ENCODE measurements at regions not wholly inside any gene's neighbourhood (a gene's known extent, or its start where the extent isn't known, plus 50 kb on each side); places are given as distances from the start of the nearest gene placed in this dataset.

DNA sequence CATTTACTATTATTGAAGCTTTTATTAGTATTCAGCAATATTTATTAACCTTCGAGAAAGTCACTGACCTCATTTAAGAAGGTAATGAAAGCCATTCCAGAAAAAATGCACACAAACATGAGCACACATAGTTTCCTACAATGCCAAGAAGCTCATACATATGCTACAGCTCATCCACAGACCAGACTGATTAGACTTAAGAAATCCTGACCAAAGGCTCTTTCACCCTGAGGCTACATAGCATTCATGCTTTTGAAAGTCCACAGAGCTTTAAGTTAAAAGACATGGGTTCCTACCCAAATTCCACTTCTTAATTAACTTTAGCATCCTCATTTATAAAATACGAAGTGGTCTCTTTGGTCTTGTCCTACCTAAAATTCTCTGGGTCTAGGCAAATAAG lies 430.4 kb downstream of the TBC1D32 start:
- peaks cover 2% of the 10 kb centered on the region for H3K9me3 Mint-ChIP-seq (ENCODE audit: low read depth, unreplicated experiment)
- no peaks in the 10 kb centered on the region for H3K4me1 Mint-ChIP-seq (ENCODE audit: low read depth, unreplicated experiment)
- H3K4me3 Mint-ChIP-seq (ENCODE audit: low read depth, unreplicated experiment) = no peak overlapping the region
- intact Hi-C loops (cut with micrococcal nuclease; ENCODE audit: unreplicated experiment) = no loop called here
- H3K36me3 Mint-ChIP-seq (ENCODE audit: insufficient read depth, unreplicated experiment) = no peaks in the 10 kb centered on the region
- DNase-seq = no peak
- no peaks in the 10 kb centered on the region for H3K27me3 Mint-ChIP-seq (ENCODE audit: unreplicated experiment)
- TF ChIP-seq, protein P1, sequence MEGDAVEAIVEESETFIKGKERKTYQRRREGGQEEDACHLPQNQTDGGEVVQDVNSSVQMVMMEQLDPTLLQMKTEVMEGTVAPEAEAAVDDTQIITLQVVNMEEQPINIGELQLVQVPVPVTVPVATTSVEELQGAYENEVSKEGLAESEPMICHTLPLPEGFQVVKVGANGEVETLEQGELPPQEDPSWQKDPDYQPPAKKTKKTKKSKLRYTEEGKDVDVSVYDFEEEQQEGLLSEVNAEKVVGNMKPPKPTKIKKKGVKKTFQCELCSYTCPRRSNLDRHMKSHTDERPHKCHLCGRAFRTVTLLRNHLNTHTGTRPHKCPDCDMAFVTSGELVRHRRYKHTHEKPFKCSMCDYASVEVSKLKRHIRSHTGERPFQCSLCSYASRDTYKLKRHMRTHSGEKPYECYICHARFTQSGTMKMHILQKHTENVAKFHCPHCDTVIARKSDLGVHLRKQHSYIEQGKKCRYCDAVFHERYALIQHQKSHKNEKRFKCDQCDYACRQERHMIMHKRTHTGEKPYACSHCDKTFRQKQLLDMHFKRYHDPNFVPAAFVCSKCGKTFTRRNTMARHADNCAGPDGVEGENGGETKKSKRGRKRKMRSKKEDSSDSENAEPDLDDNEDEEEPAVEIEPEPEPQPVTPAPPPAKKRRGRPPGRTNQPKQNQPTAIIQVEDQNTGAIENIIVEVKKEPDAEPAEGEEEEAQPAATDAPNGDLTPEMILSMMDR (IDR thresholded peaks at IDR 0.05; ENCODE audit: unreplicated experiment) = no peak
- no TSS peak for BruUV-seq (replicated peaks)
- CTCF ChIA-PET = no interaction called here
- no peak overlapping the region for H3K27ac Mint-ChIP-seq (ENCODE audit: unreplicated experiment)

DNA sequence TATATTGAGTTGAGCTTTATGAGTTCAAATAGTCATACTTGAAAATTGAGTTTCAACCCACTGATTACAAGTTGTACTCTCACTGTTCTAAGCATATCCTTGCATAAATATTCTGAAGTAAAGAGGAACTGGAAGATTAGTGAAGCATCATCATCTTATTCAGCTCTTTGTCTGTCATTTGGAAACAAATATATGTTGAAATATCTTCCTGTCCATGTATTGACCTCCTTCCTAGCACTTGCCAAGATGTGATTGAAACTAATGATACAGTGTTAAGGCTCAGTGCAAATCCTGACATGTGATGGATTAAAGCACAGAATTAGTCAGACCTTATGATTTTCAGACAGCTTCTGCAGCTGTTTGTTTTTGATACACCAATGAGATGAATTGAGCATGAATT lies 434.3 kb downstream of the TBC1D32 start:
- intact Hi-C loops (cut with micrococcal nuclease; ENCODE audit: unreplicated experiment) = no loop called here
- H3K9me3 Mint-ChIP-seq (ENCODE audit: low read depth, unreplicated experiment) = peaks cover 3% of the 10 kb centered on the region
- BruUV-seq (replicated peaks) = no TSS peak

GRCh38 chr6:120894077-120894476 lies 440.2 kb downstream of the TBC1D32 start:
- H3K36me3 Mint-ChIP-seq (ENCODE audit: insufficient read depth, unreplicated experiment) = no peaks in the 10 kb centered on the region
- peak overlapping the region; percentile 20 for H3K27ac Mint-ChIP-seq (ENCODE audit: unreplicated experiment)
- TF ChIP-seq, protein P1 (IDR thresholded peaks at IDR 0.05; ENCODE audit: unreplicated experiment) = no peak
- peak; percentile 21 for DNase-seq
- no peak overlapping the region for H3K4me3 Mint-ChIP-seq (ENCODE audit: low read depth, unreplicated experiment)
- CTCF ChIA-PET = interaction anchor here (0.5 kb wide), 1 partner anchor 196 kb away, joined by 4 read pairs; no protein-coding TSS in a partner anchor
- intact Hi-C loops (cut with micrococcal nuclease; ENCODE audit: unreplicated experiment) = no loop called here
- H3K9me3 Mint-ChIP-seq (ENCODE audit: low read depth, unreplicated experiment) = peaks cover 17% of the 10 kb centered on the region
- no peaks in the 10 kb centered on the region for H3K27me3 Mint-ChIP-seq (ENCODE audit: unreplicated experiment)
- BruUV-seq (replicated peaks) = no TSS peak
- H3K4me1 Mint-ChIP-seq (ENCODE audit: low read depth, unreplicated experiment) = peaks cover 9% of the 10 kb centered on the region

More for the DNA sequence above, 434.3 kb downstream of the TBC1D32 start:
- DNase-seq = no peak
- Mint-ChIP-seq H3K36me3 (ENCODE audit: insufficient read depth, unreplicated experiment) (no peaks in the 10 kb centered on the region), H3K27ac (ENCODE audit: unreplicated experiment) (no peak overlapping the region), H3K4me1 (ENCODE audit: low read depth, unreplicated experiment) (no peaks in the 10 kb centered on the region), H3K4me3 (ENCODE audit: low read depth, unreplicated experiment) (no peak overlapping the region), H3K27me3 (ENCODE audit: unreplicated experiment) (no peaks in the 10 kb centered on the region)
- TF ChIP-seq, protein P1 (IDR thresholded peaks at IDR 0.05; ENCODE audit: unreplicated experiment) = no peak
- CTCF ChIA-PET = no interaction called here

DNA sequence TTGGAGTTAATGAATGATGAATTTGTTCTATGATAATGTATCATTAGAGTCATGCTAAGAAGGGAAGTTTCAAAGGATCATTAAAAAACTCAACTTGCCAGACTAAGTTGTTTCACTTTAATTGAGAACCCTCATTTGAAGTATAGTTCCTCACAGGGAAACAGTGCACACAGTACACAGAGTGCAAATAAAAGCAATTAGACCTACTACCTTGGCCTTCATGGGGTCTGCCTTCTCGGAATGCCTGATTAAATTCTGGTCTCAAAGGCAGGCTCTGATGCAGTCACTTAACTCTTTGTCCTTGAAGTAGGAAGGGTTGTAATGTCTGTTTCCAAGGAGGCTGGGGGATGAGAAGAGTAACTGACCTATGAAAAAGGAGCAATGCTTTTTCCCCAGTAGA lies 457.3 kb downstream of the TBC1D32 start:
- CTCF ChIA-PET = no interaction called here
- no peak for DNase-seq
- no peaks in the 10 kb centered on the region for H3K36me3 Mint-ChIP-seq (ENCODE audit: insufficient read depth, unreplicated experiment)
- no peaks in the 10 kb centered on the region for H3K27me3 Mint-ChIP-seq (ENCODE audit: unreplicated experiment)
- no peaks in the 10 kb centered on the region for H3K4me1 Mint-ChIP-seq (ENCODE audit: low read depth, unreplicated experiment)
- H3K27ac Mint-ChIP-seq (ENCODE audit: unreplicated experiment) = no peak overlapping the region
- TF ChIP-seq, protein P1 (IDR thresholded peaks at IDR 0.05; ENCODE audit: unreplicated experiment) = no peak
- H3K9me3 Mint-ChIP-seq (ENCODE audit: low read depth, unreplicated experiment) = peaks cover 6% of the 10 kb centered on the region
- BruUV-seq (replicated peaks) = no TSS peak
- no peak overlapping the region for H3K4me3 Mint-ChIP-seq (ENCODE audit: low read depth, unreplicated experiment)
- intact Hi-C loops (cut with micrococcal nuclease; ENCODE audit: unreplicated experiment) = no loop called here

Data from Calu3 (cell line).